Anterior cingulate cortex (tissue), 58 donors: ENCODE measurements at regions not wholly inside any gene's neighbourhood (a gene's known extent, or its start where the extent isn't known, plus 50 kb on each side); places are given as distances from the start of the nearest gene placed in this dataset.
A peak's percentile ranks its signal among the peaks of the same experiment; 100 is the strongest.

Experiments
- DNase-seq, 58 donors: peaks; one replicate each; lab custom pipeline; 2025; lab: John Stamatoyannopoulos, UW

- no peak for DNase-seq
These were observed 636.9 kb upstream of the BOD1L1 start for GRCh38 chr4:14264437-14264836.

- no peak for DNase-seq
These were observed 638.1 kb upstream of the BOD1L1 start for GRCh38 chr4:14265651-14266050.

- DNase-seq = no peak
These were observed 640.0 kb upstream of the BOD1L1 start for GRCh38 chr4:14267373-14268060.

GRCh38 chr4:14269824-14270223 is 642.3 kb upstream of the BOD1L1 start:
- peak in 13 of 58 donors; percentile 1 to 36 (median 7) for DNase-seq

GRCh38 chr4:14272206-14272605 is 644.7 kb upstream of the BOD1L1 start:
- no peak for DNase-seq

GRCh38 chr4:14277505-14277904 is 650.0 kb upstream of the BOD1L1 start:
- no peak for DNase-seq

GRCh38 chr4:14280567-14280966 is 653.0 kb upstream of the BOD1L1 start:
- no peak for DNase-seq

GRCh38 chr4:14284578-14284977 is 657.1 kb upstream of the BOD1L1 start:
- DNase-seq = no peak

- DNase-seq = no peak
These were observed 662.2 kb upstream of the BOD1L1 start for GRCh38 chr4:14289708-14290107.

- DNase-seq = peak in 1 of 58 donors; percentile 32
These were observed 666.1 kb upstream of the BOD1L1 start for GRCh38 chr4:14293582-14293981.

GRCh38 chr4:14294611-14295010 is 667.1 kb upstream of the BOD1L1 start:
- no peak for DNase-seq

GRCh38 chr4:14299166-14299565 is 671.6 kb upstream of the BOD1L1 start:
- no peak for DNase-seq

GRCh38 chr4:14302021-14302420 is 674.5 kb upstream of the BOD1L1 start:
- no peak for DNase-seq

GRCh38 chr4:14303856-14304255 is 676.3 kb upstream of the BOD1L1 start:
- no peak for DNase-seq

GRCh38 chr4:14308229-14308651 is 680.7 kb upstream of the BOD1L1 start:
- DNase-seq = no peak

GRCh38 chr4:14309431-14309830 is 681.9 kb upstream of the BOD1L1 start:
- DNase-seq = no peak

- no peak for DNase-seq
These were observed 686.2 kb upstream of the BOD1L1 start for GRCh38 chr4:14313757-14314156.

GRCh38 chr4:14315129-14315528 is 687.2 kb upstream of the CPEB2 start:
- no peak for DNase-seq

- no peak for DNase-seq
These were observed 684.9 kb upstream of the CPEB2 start for GRCh38 chr4:14317351-14317750.

- DNase-seq = no peak
These were observed 683.6 kb upstream of the CPEB2 start for GRCh38 chr4:14318671-14319070.

- DNase-seq = no peak
These were observed 680.6 kb upstream of the CPEB2 start for GRCh38 chr4:14321723-14322122.

GRCh38 chr4:14323191-14323590 is 679.1 kb upstream of the CPEB2 start:
- DNase-seq = no peak

- no peak for DNase-seq
These were observed 673.1 kb upstream of the CPEB2 start for GRCh38 chr4:14329228-14329627.
